Hepatocyte (in vitro differentiated cells): ENCODE measurements at regions not wholly inside any gene's neighbourhood (a gene's known extent, or its start where the extent isn't known, plus 50 kb on each side); places are given as distances from the start of the nearest gene placed in this dataset.

Experiments
- DNase-seq: peaks from one replicate; pipeline ENCODE4 v3.0.0-alpha.2; 2016; ENCODE audit warnings: low spot score
- H2AFZ ChIP-seq: fragments of 200-600 bp; sonication (generic); 2 replicates; pipeline ENCODE4 v1.6.0; 2016; ENCODE audit warnings: antibody characterized with exemption, mild to moderate bottlenecking
- H3K27ac ChIP-seq: fragments of 200-600 bp; sonication (generic); 2 replicates; pipeline ENCODE4 v1.5.1; 2016; ENCODE audit warnings: mild to moderate bottlenecking
- H3K27me3 ChIP-seq: fragments of 200-600 bp; sonication (generic); 2 replicates; pipeline ENCODE4 v1.6.1; 2016
- H3K36me3 ChIP-seq: fragments of 200-600 bp; sonication (generic); replicated peaks from 2 replicates; pipeline ENCODE4 v1.5.1; 2016; ENCODE audit warnings: low read depth; ENCODE audit not compliant: insufficient read depth
- H3K4me1 ChIP-seq: fragments of 200-600 bp; sonication (generic); 2 replicates; pipeline ENCODE4 v1.5.1; 2016; ENCODE audit warnings: mild to moderate bottlenecking, moderate library complexity; ENCODE audit not compliant: insufficient read depth
- H3K4me2 ChIP-seq: fragments of 200-600 bp; sonication (generic); 2 replicates; pipeline ENCODE4 v1.6.0; 2016
- H3K4me3 ChIP-seq: fragments of 200-600 bp; sonication (generic); 2 replicates; pipeline ENCODE4 v1.5.1; 2016; ENCODE audit warnings: mild to moderate bottlenecking
- H3K79me2 ChIP-seq: fragments of 200-600 bp; sonication (generic); 2 replicates; pipeline ENCODE4 v1.6.0; 2017; ENCODE audit warnings: mild to moderate bottlenecking
- H3K9me2 ChIP-seq: fragments of 200-600 bp; sonication (generic); replicated peaks from 2 replicates; pipeline ENCODE4 v1.6.0; 2017; ENCODE audit warnings: mild to moderate bottlenecking; ENCODE audit not compliant: insufficient read depth
- H3K9me3 ChIP-seq: fragments of 200-600 bp; sonication (generic); 2 replicates; pipeline ENCODE4 v1.5.1; 2016; ENCODE audit warnings: low read depth, mild to moderate bottlenecking
- H4K20me1 ChIP-seq: fragments of 200-600 bp; sonication (generic); 2 replicates; pipeline ENCODE4 v1.6.0; 2016; ENCODE audit warnings: mild to moderate bottlenecking; ENCODE audit not compliant: insufficient read depth, poor library complexity, severe bottlenecking
- EZH2 ChIP-seq: fragments of 200-600 bp; sonication (generic); IDR thresholded peaks from 2 replicates; pipeline ENCODE4 v1.6.1; 2016; ENCODE audit warnings: antibody characterized with exemption, mild to moderate bottlenecking, borderline replicate concordance
- EZH2phosphoT487 ChIP-seq: fragments of 200-600 bp; sonication (generic); IDR thresholded peaks from one replicate; pipeline ENCODE4 v1.6.1; 2018; ENCODE audit warnings: antibody characterized with exemption, mild to moderate bottlenecking, low read depth, moderate library complexity; ENCODE audit not compliant: unreplicated experiment, severe bottlenecking
- WGBS: methylation state at CpG from one replicate; pipeline ENCODE4 v1.1.6; 2016; ENCODE audit warnings: low lambda C conversion rate; ENCODE audit errors: missing lambda C conversion rate; 5-methylcytosine and 5-hydroxymethylcytosine counted together
- TF ChIP-seq, protein P1 (sequence below): fragments of 200-600 bp; sonication (generic); IDR thresholded peaks from 2 replicates; pipeline ENCODE4 v1.5.1; 2016; ENCODE audit warnings: antibody characterized with exemption, mild to moderate bottlenecking; ENCODE audit not compliant: poor library complexity

DNA sequence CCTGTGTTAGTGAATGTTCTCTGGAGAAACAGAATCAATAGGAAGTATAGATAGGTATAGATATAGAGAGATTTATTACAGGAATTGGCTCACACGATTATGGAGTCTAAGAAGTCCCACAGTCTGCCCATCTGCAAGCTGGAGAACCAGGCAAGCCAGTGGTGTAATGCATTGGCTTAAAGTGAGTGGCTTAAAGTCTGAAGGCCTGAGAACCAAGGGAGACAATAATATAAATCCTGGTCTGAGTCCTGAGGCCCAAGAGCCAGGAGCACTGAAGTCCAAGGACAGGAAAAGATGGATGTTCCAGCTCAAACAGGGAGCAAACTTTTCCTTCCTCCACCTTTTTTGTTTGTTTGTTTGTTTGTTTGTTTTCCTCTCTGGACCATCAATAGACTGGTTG lies 131.2 kb upstream of the LRFN2 start:
- no peaks in the 10 kb centered on the region for H3K36me3 ChIP-seq
- H3K9me3 ChIP-seq = no peaks in the 10 kb centered on the region
- H2AFZ ChIP-seq = no peak overlapping the region
- TF ChIP-seq EZH2phosphoT487 (no peak), EZH2 (no peak)
- TF ChIP-seq, protein P1, sequence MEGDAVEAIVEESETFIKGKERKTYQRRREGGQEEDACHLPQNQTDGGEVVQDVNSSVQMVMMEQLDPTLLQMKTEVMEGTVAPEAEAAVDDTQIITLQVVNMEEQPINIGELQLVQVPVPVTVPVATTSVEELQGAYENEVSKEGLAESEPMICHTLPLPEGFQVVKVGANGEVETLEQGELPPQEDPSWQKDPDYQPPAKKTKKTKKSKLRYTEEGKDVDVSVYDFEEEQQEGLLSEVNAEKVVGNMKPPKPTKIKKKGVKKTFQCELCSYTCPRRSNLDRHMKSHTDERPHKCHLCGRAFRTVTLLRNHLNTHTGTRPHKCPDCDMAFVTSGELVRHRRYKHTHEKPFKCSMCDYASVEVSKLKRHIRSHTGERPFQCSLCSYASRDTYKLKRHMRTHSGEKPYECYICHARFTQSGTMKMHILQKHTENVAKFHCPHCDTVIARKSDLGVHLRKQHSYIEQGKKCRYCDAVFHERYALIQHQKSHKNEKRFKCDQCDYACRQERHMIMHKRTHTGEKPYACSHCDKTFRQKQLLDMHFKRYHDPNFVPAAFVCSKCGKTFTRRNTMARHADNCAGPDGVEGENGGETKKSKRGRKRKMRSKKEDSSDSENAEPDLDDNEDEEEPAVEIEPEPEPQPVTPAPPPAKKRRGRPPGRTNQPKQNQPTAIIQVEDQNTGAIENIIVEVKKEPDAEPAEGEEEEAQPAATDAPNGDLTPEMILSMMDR = no peak
- H3K27ac ChIP-seq = no peak overlapping the region
- DNase-seq = no peak
- WGBS = 83% methylated on average over 1 of the region's 1 CpG
- H4K20me1 ChIP-seq = no peaks in the 10 kb centered on the region
- no peaks in the 10 kb centered on the region for H3K79me2 ChIP-seq
- H3K9me2 ChIP-seq = no peaks in the 10 kb centered on the region
- H3K27me3 ChIP-seq = no peaks in the 10 kb centered on the region
- no peak overlapping the region for H3K4me3 ChIP-seq
- no peak overlapping the region for H3K4me2 ChIP-seq
- H3K4me1 ChIP-seq = peaks cover 54% of the 10 kb centered on the region

DNA sequence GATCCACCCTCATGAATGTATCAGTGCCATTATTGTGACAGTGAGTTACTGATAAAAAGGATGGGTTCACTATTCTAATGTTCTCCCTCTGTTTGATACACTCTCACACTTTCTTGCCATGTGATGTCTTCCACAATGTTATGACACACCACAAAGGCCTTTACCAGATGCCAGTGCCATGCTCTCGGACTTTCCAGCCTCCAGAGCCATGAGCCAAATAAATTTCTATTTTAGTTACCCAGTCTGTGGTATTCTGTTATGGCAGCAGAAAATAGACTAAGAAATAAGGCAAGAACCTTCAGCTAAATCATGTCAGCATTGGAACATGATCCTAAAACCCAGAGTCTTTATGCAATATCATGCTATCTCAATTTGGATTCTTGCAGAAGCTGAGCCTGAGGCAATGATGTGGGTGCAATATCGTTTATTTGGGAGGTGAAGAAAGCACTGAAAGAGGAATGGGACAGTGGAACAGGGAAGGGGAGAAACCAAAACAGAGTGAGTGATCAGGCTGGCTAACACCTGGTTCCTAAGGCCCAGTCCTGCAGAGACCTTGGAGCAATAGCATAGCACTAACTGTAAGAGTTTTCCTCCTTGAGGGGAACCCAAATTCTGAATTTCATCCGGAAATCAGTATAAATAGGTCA lies 130.4 kb upstream of the LRFN2 start:
- H3K4me1 ChIP-seq = peaks cover 47% of the 10 kb centered on the region

DNA sequence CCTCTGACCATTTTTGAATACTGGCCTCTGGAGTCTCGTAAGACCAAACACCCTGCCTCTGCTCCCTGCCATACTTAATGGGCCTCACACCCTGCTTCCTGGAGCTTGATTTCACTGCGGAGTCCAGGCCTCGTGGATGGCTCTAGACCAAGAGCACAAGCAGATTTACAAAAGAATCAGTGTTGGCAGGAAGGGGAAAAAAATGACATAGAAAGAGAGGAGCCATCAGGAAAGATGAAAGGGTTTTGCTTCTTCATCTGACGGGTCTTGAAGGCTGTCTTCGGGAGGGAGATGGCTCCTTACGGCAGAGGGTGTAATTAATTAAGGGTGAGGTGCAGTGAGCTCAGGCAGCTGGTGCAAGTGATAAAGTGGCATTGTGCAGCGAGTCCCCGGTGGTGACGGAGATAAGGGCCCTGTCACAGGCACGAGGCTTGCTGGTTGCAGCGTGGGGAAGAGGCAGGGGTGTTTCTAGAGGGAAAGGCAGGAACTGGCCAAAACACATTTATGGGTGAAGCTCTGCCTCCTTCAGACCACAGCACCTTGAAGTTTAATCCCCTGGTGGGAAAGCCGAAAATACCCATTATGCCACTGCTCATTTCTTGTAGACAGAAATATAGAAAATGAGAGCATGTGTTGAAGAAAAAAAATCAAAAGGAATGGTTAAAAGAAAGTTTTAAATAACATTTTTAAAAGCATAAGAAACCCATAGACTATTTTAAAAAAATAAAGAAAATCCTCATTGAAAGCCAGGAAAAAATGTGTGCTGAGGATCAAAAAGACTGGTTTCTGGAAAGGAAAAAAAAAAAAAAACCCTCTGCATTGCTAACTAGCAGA lies 128.6 kb upstream of the LRFN2 start:
- Histone ChIP-seq H3K4me1 (peaks cover 30% of the 10 kb centered on the region), H3K9me2 (no peaks in the 10 kb centered on the region), H3K4me2 (peak overlapping the region; percentile 5), H4K20me1 (no peaks in the 10 kb centered on the region), H3K27ac (peak overlapping the region; percentile 84), H3K9me3 (no peaks in the 10 kb centered on the region), H2AFZ (no peak overlapping the region), H3K4me3 (no peak overlapping the region), H3K79me2 (no peaks in the 10 kb centered on the region), H3K27me3 (no peaks in the 10 kb centered on the region), H3K36me3 (no peaks in the 10 kb centered on the region)
- DNase-seq = no peak
- WGBS = 39% methylated on average over 12 of the region's 12 CpGs
- TF ChIP-seq EZH2phosphoT487 = no peak
- TF ChIP-seq, protein P1 = no peak

More for the DNA sequence above, 130.4 kb upstream of the LRFN2 start:
- H3K9me3 ChIP-seq = no peaks in the 10 kb centered on the region
- WGBS = 92% methylated on average over 3 of the region's 3 CpGs
- H3K27ac ChIP-seq = no peak overlapping the region
- DNase-seq = no peak
- no peaks in the 10 kb centered on the region for H4K20me1 ChIP-seq
- no peak overlapping the region for H3K4me2 ChIP-seq
- TF ChIP-seq EZH2 (no peak), EZH2phosphoT487 (no peak)
- TF ChIP-seq, protein P1 = no peak
- no peaks in the 10 kb centered on the region for H3K9me2 ChIP-seq
- no peaks in the 10 kb centered on the region for H3K36me3 ChIP-seq
- H3K79me2 ChIP-seq = no peaks in the 10 kb centered on the region
- no peaks in the 10 kb centered on the region for H3K27me3 ChIP-seq
- no peak overlapping the region for H2AFZ ChIP-seq
- H3K4me3 ChIP-seq = no peak overlapping the region
